Activated naive CD8-positive, alpha-beta T cell treated with anti-CD3 and anti-CD28 coated beads for 36 hours (primary cell): ENCODE measurements at regions not wholly inside any gene's neighbourhood (a gene's known extent, or its start where the extent isn't known, plus 50 kb on each side); places are given as distances from the start of the nearest gene placed in this dataset.

ENCODE experiments used
- DNase-seq: peaks from one replicate; pipeline ENCODE4 v3.0.0; 2021
- H3K27ac Mint-ChIP-seq: one replicate; pipeline ENCODE4 v1.8.0; 2022; ENCODE audit warnings: mild to moderate bottlenecking, moderate library complexity, mixed read lengths
- H3K27me3 Mint-ChIP-seq: one replicate; pipeline ENCODE4 v1.8.0; 2022; ENCODE audit warnings: mild to moderate bottlenecking, mixed read lengths
- H3K36me3 Mint-ChIP-seq: one replicate; pipeline ENCODE4 v1.8.0; 2021; ENCODE audit warnings: mild to moderate bottlenecking, mixed read lengths
- H3K4me1 Mint-ChIP-seq: one replicate; pipeline ENCODE4 v1.8.0; 2021; ENCODE audit warnings: mixed read lengths
- H3K4me3 Mint-ChIP-seq: one replicate; pipeline ENCODE4 v1.8.0; 2022; ENCODE audit warnings: mild to moderate bottlenecking, moderate library complexity, mixed read lengths
- H3K9me3 Mint-ChIP-seq: one replicate; pipeline ENCODE4 v1.8.0; 2022; ENCODE audit warnings: mixed read lengths

DNA sequence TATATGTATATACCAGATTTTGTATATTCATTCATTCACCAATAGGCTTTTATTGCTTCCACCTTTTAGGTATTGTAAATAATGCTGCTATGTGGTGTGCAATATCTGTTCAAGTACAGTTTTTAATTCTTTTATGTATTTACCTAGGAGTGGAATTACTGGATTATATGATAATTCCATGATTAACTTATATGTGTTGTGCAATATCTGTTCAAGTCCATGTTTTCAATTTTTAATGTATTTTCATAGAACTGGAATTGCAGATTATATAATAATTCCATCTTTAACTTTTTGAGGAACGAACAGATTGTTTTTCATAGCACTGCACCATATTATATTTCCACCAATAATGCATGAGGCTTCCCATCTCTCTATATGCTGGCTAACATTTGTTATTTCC lies 50.6 kb upstream of the L3MBTL4 start:
- no peak for DNase-seq
- H3K27ac Mint-ChIP-seq = no peak overlapping the region
- no peaks in the 10 kb centered on the region for H3K4me1 Mint-ChIP-seq
- H3K9me3 Mint-ChIP-seq = peaks cover 9% of the 10 kb centered on the region
- no peaks in the 10 kb centered on the region for H3K27me3 Mint-ChIP-seq
- no peaks in the 10 kb centered on the region for H3K36me3 Mint-ChIP-seq
- H3K4me3 Mint-ChIP-seq = no peak overlapping the region

- H3K27me3 Mint-ChIP-seq = no peaks in the 10 kb centered on the region
- H3K27ac Mint-ChIP-seq = no peak overlapping the region
- DNase-seq = no peak
- H3K9me3 Mint-ChIP-seq = peaks cover 7% of the 10 kb centered on the region
- H3K4me1 Mint-ChIP-seq = no peaks in the 10 kb centered on the region
- no peak overlapping the region for H3K4me3 Mint-ChIP-seq
- H3K36me3 Mint-ChIP-seq = no peaks in the 10 kb centered on the region
Observed at GRCh38 chr18:6476190-6476589, 61.5 kb upstream of the L3MBTL4 start.

GRCh38 chr18:6476880-6477279 lies 62.2 kb upstream of the L3MBTL4 start:
- no peaks in the 10 kb centered on the region for H3K4me1 Mint-ChIP-seq
- H3K9me3 Mint-ChIP-seq = peaks cover under 1% of the 10 kb centered on the region
- H3K36me3 Mint-ChIP-seq = no peaks in the 10 kb centered on the region
- H3K27me3 Mint-ChIP-seq = no peaks in the 10 kb centered on the region
- no peak for DNase-seq
- no peak overlapping the region for H3K4me3 Mint-ChIP-seq
- H3K27ac Mint-ChIP-seq = no peak overlapping the region

- no peak overlapping the region for H3K4me3 Mint-ChIP-seq
- no peaks in the 10 kb centered on the region for H3K9me3 Mint-ChIP-seq
- H3K27ac Mint-ChIP-seq = no peak overlapping the region
- no peaks in the 10 kb centered on the region for H3K27me3 Mint-ChIP-seq
- no peaks in the 10 kb centered on the region for H3K4me1 Mint-ChIP-seq
- no peak for DNase-seq
- no peaks in the 10 kb centered on the region for H3K36me3 Mint-ChIP-seq
Observed at GRCh38 chr18:6478121-6478520, 63.4 kb upstream of the L3MBTL4 start.

DNA sequence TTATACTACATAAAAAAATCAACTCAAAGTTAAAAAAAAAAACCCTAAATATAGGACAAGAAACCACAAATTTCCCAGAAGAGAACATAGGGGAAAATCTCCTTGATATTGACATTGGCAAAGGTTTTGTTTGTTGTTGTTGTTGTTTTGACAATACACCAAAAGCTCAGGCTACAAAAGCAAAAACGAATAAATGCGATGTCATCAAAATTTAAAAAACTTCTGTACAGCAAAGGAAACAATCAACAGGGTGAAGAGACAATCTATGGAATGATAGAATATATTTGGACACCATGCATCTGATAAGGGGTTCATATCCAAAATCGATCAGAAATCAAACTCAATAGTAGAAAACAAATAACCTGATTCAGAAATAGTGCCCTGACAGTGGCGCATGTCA lies 65.0 kb upstream of the L3MBTL4 start:
- no peaks in the 10 kb centered on the region for H3K36me3 Mint-ChIP-seq
- no peaks in the 10 kb centered on the region for H3K4me1 Mint-ChIP-seq
- H3K27ac Mint-ChIP-seq = no peak overlapping the region
- DNase-seq = no peak
- no peak overlapping the region for H3K4me3 Mint-ChIP-seq
- no peaks in the 10 kb centered on the region for H3K27me3 Mint-ChIP-seq
- H3K9me3 Mint-ChIP-seq = no peaks in the 10 kb centered on the region

GRCh38 chr18:6482198-6482977 lies 67.7 kb upstream of the L3MBTL4 start:
- peaks cover 8% of the 10 kb centered on the region for H3K27me3 Mint-ChIP-seq
- H3K9me3 Mint-ChIP-seq = no peaks in the 10 kb centered on the region
- DNase-seq = peak; percentile 10
- H3K36me3 Mint-ChIP-seq = no peaks in the 10 kb centered on the region
- H3K4me1 Mint-ChIP-seq = no peaks in the 10 kb centered on the region
- no peak overlapping the region for H3K4me3 Mint-ChIP-seq
- H3K27ac Mint-ChIP-seq = no peak overlapping the region

GRCh38 chr18:6484659-6485058 lies 69.9 kb upstream of the L3MBTL4 start:
- H3K9me3 Mint-ChIP-seq = no peaks in the 10 kb centered on the region
- H3K4me3 Mint-ChIP-seq = no peak overlapping the region
- DNase-seq = no peak
- no peaks in the 10 kb centered on the region for H3K4me1 Mint-ChIP-seq
- peaks cover 8% of the 10 kb centered on the region for H3K27me3 Mint-ChIP-seq
- no peak overlapping the region for H3K27ac Mint-ChIP-seq
- no peaks in the 10 kb centered on the region for H3K36me3 Mint-ChIP-seq

GRCh38 chr18:6486313-6486712 lies 71.6 kb upstream of the L3MBTL4 start:
- no peak for DNase-seq
- Mint-ChIP-seq H3K36me3 (no peaks in the 10 kb centered on the region), H3K27ac (no peak overlapping the region), H3K4me3 (no peak overlapping the region), H3K4me1 (no peaks in the 10 kb centered on the region), H3K9me3 (no peaks in the 10 kb centered on the region), H3K27me3 (peaks cover 8% of the 10 kb centered on the region)

DNA sequence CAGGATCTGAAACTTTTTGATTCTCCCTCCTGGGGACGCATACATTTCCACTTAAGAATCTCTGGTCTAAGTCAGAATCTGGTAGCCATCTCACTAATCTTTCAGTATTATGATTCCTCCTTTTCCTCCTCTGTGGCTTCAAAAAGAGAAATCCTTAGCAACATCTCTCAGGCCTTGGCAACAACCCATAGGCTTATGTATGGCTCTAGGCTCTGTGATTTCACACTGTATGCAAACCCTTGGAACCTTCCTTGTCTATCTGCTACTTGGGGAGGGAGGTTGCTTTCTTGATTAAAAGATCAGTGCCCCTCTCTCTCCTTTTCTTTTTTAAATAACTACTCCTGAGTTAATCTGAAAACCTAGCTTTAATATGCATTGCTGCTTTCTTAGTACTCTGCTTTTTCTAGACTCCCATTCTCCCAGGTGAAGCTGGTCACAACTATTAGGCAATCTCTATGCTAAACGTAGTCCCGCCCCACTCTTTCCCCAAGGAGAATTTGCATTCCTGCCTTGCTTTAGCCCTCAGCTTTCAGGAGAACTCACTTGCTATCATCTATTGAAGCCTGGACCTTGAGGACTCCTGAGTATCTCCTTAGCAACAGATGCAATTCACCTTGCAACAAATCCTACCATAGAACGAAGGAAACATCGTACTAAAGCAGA lies 72.2 kb upstream of the L3MBTL4 start:
- Mint-ChIP-seq H3K4me1 (no peaks in the 10 kb centered on the region), H3K27me3 (peaks cover 8% of the 10 kb centered on the region), H3K4me3 (no peak overlapping the region), H3K27ac (no peak overlapping the region), H3K9me3 (no peaks in the 10 kb centered on the region), H3K36me3 (no peaks in the 10 kb centered on the region)
- DNase-seq = no peak

GRCh38 chr18:6487968-6488367 lies 73.3 kb upstream of the L3MBTL4 start:
- Mint-ChIP-seq H3K4me1 (no peaks in the 10 kb centered on the region), H3K36me3 (no peaks in the 10 kb centered on the region), H3K27me3 (peaks cover 8% of the 10 kb centered on the region)

GRCh38 chr18:6488956-6489355 lies 74.2 kb upstream of the L3MBTL4 start:
- Mint-ChIP-seq H3K9me3 (no peaks in the 10 kb centered on the region), H3K27ac (no peak overlapping the region), H3K4me1 (no peaks in the 10 kb centered on the region), H3K4me3 (no peak overlapping the region), H3K36me3 (no peaks in the 10 kb centered on the region), H3K27me3 (peaks cover 8% of the 10 kb centered on the region)
- no peak for DNase-seq

More at GRCh38 chr18:6487968-6488367, 73.3 kb upstream of the L3MBTL4 start:
- no peaks in the 10 kb centered on the region for H3K9me3 Mint-ChIP-seq
- DNase-seq = no peak
- no peak overlapping the region for H3K4me3 Mint-ChIP-seq
- H3K27ac Mint-ChIP-seq = no peak overlapping the region

- no peaks in the 10 kb centered on the region for H3K9me3 Mint-ChIP-seq
- DNase-seq = no peak
- H3K4me1 Mint-ChIP-seq = no peaks in the 10 kb centered on the region
- H3K27ac Mint-ChIP-seq = no peak overlapping the region
- H3K36me3 Mint-ChIP-seq = no peaks in the 10 kb centered on the region
- peaks cover 8% of the 10 kb centered on the region for H3K27me3 Mint-ChIP-seq
- no peak overlapping the region for H3K4me3 Mint-ChIP-seq
Observed at GRCh38 chr18:6489977-6490376, 75.3 kb upstream of the L3MBTL4 start.

GRCh38 chr18:6493194-6493593 lies 78.5 kb upstream of the L3MBTL4 start:
- H3K27me3 Mint-ChIP-seq = no peaks in the 10 kb centered on the region
- no peak overlapping the region for H3K27ac Mint-ChIP-seq
- H3K4me1 Mint-ChIP-seq = no peaks in the 10 kb centered on the region
- DNase-seq = no peak
- no peaks in the 10 kb centered on the region for H3K9me3 Mint-ChIP-seq
- H3K4me3 Mint-ChIP-seq = no peak overlapping the region
- no peaks in the 10 kb centered on the region for H3K36me3 Mint-ChIP-seq

GRCh38 chr18:6495536-6495935 lies 80.8 kb upstream of the L3MBTL4 start:
- no peaks in the 10 kb centered on the region for H3K36me3 Mint-ChIP-seq
- H3K27ac Mint-ChIP-seq = no peak overlapping the region
- no peaks in the 10 kb centered on the region for H3K4me1 Mint-ChIP-seq
- no peaks in the 10 kb centered on the region for H3K27me3 Mint-ChIP-seq
- no peaks in the 10 kb centered on the region for H3K9me3 Mint-ChIP-seq
- no peak for DNase-seq
- no peak overlapping the region for H3K4me3 Mint-ChIP-seq

- Mint-ChIP-seq H3K4me1 (no peaks in the 10 kb centered on the region), H3K27ac (no peak overlapping the region), H3K27me3 (no peaks in the 10 kb centered on the region), H3K4me3 (no peak overlapping the region), H3K36me3 (no peaks in the 10 kb centered on the region), H3K9me3 (no peaks in the 10 kb centered on the region)
- no peak for DNase-seq
Observed at GRCh38 chr18:6497543-6497942, 82.8 kb upstream of the L3MBTL4 start.

DNA sequence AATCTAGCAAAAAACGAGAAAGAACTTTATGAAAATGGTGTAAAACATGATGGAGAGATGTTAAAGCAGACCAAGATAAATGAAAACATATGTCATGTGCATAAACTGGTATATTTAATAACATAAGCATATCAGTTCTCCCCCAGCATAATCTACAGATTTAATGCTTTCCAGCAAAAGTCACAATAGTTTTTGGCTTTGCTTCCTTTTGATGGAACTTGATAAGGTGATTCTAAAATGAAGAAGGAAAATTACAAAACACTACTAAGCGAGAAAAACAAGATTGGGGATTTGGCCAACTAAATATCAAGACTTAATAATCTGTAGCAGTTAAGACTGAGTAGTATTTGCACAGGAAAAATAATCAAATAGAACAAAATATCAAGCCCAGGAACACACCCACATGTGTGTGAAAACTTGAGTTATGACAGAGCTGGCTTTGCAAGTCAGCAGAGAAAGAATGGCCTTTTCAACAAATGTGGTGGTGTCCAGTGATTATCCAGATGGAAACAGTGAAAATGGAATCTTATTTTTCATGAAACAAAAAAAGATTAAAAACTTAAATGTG lies 83.7 kb upstream of the L3MBTL4 start:
- DNase-seq = no peak
- H3K27me3 Mint-ChIP-seq = peaks cover 4% of the 10 kb centered on the region
- no peak overlapping the region for H3K4me3 Mint-ChIP-seq
- no peak overlapping the region for H3K27ac Mint-ChIP-seq
- peaks cover 2% of the 10 kb centered on the region for H3K9me3 Mint-ChIP-seq
- H3K36me3 Mint-ChIP-seq = no peaks in the 10 kb centered on the region
- no peaks in the 10 kb centered on the region for H3K4me1 Mint-ChIP-seq
